Kidney tubule cell (primary cell): ENCODE measurements at regions not wholly inside any gene's neighbourhood (a gene's known extent, or its start where the extent isn't known, plus 50 kb on each side); places are given as distances from the start of the nearest gene placed in this dataset.
A peak's percentile ranks its signal among the peaks of the same experiment; 100 is the strongest.
"Not testable (repeated sequence)": the region's sequence is repeated elsewhere in the genome, so short reads cannot be mapped to it uniquely, and the experiment has no call there.

ENCODE experiments used
- DNase-seq: peaks from one replicate; pipeline ENCODE4 v3.0.0-alpha.2; 2018; ENCODE audit warnings: low spot score

DNA sequence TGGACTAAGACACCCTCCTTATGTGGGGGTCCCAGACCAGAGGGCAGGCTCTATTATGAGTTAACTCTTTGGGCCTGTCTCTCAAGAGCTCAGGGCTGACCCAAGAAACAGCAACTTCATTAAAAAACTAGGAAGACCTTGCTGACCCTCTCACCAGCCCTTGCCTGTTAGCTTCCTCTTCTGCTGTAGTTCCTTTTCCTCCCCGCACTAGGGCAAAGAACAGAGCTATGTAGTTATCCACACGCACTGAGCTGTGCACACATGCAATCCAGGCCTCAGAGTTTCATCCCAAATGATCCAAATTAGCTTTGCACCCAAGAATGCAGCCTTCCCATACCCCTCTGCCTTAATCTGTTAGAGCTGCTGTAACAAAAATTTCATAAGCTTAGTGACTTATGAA lies 539.6 kb upstream of the CADM1 start:
- DNase-seq = no peak

DNA sequence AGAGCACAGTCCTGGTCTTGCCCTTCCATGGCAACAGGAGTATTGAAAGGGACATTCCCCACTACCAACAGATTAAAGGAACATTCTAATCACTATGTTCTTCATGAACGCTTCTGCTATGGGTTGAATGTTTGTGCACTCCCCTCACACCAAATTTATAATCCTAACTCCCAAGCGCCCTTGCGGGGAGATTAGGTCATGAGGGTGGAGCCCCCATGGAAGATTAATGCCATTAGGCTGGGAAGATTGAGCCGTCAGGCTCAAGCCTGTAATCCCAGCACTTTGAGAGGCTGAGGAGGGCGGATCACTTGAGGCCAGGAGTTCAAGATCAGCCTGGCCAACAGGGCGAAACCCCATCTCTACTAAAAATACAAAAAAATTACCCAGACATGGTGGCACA lies 538.8 kb upstream of the CADM1 start:
- DNase-seq = not testable (repeated sequence)

DNA sequence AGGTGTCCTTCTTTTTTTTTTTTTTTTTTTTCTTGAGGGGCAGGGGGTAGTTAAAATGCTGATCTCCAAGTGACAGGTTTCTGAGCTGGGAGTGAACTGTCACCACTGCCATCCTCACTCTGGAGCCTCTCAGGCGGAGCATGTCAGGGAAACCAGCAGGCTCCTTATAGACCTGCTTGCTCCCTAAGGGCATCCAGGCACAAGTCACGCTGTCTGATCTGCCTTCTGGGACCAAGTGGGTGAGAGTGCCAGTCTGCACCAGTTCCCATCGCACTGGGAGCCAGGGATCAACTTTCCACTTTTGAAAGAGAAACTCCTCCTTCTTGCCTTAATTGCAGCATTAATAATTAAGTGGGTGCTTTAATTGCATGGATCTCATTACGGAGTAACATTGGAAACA lies 537.9 kb upstream of the CADM1 start:
- DNase-seq = no peak

DNA sequence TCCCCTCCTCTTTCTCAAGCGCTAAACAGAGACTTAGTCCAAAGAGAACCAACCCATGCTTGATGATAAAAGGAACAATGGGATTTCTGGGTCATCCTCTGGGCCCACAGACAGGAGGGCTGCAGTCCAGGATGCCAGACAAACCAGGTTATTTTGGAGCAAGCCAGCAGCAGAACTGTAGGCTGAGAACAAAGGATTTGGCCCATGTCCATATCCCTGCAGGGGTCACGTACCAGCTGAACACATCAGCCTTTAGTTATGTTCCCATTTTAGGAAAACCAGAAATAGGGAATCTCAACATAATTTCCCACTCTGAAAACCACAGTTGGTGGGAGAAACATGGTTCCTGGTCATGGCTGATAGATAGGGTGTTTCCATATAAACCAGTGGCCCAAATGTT lies 533.6 kb upstream of the CADM1 start:
- no peak for DNase-seq

DNA sequence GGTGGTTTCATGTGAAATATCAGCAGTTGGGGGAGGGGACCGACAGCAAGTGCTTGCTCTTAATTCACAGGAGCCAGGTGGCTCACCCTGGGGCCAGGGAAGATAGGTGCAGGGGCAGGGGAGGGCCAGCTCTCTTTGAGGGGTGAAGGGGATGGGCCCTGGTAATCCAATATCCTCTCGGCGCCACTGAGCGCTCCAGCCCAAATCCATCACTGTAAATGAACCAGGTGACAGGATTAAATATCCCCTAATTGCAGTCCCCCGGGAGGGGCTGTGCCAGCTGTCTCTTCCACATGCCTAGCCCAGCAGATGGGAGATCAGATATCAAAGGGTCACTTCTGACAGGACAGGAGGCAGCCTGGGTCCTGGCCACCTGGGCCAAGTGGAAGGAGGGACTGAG lies 531.8 kb upstream of the CADM1 start:
- no peak for DNase-seq

DNA sequence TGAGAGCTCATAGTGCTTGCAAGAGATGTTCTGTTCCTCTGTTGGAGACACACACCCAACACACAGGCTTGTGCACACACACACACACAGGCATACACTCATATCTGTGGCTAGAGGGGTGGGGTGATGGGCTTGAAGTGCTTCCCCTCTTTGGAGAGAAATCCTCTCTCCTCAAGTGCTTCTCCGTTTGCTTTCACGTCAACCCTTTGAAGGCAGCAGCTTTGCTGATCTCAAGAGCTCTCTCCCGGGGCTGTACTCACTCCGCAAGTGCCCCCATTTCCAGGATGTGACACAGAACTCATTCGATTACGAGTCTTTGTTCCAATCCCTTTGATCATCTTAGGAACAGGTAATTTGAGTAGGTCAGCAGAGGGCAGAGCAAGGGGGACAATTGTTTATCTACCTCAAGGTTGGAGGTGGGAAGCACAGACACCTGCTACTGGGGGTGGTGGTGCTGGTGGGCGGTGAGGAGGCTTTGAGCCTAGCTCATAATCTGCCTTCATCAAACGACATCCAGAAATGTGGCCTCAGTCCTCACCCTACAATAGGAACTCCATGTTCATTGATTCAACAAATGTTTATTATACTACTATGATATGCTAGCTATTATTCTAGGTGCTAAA lies 529.8 kb upstream of the CADM1 start:
- no peak for DNase-seq

DNA sequence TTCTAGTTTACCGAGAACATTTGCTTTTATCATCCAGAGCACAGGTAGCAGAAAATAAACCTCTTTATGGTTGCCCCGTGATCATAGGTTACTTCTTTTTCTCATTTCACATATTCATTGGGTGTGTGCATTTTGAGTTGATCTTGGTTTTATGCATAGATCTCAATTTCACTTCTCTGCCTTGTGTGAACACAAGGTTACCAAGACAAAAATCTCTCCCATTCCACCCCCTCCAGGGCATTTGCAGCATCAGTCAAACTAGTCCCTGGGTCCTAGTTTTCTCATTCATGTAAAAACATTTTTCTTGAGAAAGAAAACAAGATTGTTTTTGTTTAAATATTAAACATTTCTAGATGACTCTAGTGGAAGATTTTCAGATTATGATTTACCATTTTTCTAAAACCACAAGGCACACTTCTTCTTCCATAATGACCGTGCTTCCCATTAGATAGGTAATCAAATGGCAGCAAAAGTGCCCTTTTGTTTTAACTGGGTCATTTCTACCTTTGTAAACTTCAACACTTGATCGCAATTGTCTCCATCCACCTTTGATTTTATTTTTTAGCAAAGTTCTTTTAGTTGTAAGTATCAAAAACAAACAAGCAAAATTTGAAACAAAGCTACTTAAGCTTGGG lies 526.6 kb upstream of the CADM1 start:
- DNase-seq = no peak

DNA sequence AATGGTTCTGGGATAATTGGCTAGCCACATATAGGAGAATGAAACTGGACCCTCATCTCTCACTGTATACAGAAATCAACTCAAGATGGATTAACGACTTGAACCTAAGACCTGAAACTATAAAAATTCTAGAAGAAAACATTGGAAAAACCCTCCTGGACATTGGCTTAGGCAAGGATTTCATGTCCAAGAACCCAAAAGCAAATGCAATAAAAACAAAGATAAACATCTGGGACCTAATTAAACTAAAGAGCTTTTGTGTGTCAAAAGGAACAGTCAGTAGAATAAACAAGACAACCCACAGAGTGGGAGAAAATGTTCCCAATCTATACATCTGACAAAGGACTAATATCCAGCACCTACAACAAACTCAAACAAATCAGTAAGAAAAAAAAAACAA lies 524.3 kb upstream of the CADM1 start:
- not testable (repeated sequence) for DNase-seq

DNA sequence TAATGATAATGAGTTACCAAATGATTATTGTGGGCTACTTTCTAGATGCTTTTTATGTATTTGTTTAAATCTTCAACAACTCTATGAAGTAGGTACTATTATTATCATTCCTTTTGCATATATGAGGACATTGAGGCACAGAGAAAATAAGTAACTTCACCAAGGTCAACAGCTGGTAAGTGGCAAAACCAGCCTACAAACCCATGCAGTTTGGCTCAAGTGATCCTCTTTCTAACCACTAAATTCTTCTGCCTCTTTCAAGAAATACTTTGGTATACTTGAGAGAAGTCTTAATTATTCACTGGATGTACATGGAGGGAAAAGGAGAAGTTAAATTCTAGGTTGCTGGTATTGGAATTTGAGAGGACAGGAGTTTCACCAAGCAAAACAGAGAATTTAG lies 495.2 kb upstream of the CADM1 start:
- DNase-seq = no peak

DNA sequence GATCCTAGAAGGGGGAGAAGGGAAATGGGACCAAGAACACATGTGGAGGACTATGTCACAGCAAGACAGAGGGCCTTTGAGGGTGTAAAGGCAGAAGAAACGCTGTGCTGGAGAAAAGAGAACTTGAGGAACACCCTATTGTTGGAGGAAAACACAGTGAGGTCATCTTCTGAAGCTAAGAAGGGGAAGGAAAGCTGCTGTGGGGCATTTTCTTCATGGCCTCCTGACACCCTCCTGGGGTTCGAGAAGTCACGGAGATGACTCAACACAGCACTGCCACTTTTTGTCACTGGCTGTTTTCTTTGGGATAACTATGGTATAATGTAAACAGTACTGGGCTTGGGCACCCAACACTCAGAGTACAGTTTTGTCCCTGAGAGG lies 492.6 kb upstream of the CADM1 start:
- DNase-seq = no peak

DNA sequence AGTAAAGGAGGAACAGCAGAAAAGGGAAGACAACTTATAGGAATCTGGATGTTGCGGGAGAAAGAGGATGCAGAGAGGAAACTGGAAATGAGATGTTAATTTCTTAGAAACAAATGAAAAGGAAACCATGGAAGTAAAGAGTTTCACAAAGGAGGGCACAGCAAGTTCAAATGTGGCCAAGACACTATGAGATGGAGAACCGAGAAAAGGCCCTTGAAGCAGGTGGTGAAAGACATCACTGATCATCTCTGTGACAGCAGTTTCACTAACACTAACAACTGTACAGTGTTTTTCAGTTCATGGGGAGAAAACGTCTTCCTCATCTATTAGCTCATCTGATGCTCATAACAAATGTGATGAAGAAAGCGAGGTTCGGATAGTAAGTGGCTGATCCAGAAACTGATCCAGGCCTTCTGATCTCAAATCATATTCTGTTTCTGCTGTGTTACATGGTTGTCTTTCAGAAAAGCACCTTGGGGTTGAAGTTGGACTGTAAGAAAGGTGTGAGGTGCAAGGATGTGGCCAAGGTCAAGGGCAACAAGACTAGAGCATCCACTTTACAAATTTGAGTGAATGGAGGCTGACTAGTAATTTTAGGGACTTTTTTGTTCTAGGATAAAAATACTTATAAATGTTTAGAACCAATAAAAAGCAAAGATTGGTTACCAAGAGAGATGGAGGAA lies 492.1 kb upstream of the CADM1 start:
- DNase-seq = no peak

DNA sequence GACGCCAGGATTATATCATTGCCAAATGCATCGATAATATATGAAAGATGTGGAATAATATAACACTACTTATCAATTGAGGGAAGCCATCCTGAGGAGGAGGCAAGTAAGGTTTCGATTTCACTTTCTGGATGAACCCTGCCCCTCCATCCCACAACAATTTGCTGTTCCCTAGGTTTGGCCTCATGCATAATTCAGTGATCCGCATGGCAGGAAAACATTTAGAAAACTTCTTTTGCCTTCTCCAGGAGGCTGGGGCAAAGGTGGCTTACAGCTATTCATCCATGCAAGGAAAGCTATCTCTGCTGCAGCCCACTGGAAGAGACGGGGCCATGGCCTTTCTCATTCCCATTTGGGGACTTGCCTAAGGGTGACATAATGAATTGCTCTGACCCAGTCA lies 489.4 kb upstream of the CADM1 start:
- DNase-seq = peak; percentile 27

DNA sequence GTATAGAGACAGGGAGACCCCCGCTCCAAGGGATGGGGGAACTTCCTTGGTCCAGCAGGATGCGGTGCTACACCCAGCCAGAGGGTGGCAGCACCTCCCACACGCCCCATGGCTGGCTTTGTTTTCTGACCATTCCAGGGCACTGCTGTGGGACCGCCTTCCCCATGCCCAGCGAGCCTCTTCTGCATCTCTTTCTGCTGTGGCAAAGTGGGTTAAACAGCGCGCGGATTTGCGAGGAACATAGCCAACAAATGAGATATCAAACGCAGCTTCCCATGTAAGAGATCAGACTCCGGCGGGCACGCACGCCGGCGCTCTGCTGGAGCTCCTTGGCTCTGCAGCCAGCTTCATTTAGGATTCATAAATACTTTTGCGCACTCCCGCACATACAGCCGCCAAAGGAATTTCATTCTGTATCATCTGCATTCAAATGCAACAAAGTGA lies 485.8 kb upstream of the CADM1 start:
- no peak for DNase-seq

DNA sequence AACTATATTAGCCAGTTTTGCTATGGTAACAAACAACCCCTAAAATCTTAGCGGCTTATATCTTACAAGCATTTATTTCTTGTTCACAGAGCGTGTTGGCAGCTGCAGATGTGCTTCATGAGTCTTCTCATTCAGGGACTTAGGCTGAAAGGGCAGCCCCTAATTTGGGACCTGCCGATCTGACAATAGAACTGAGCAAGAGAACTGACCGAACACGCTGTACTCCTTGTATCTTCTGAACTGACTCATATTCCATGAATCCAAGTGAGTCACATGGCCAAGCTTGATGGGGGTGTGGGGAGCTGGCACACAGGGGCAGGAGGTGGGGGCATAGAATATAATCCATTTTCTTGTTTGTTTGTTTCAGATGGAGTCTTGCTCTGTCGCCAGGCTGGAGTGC lies 481.7 kb upstream of the CADM1 start:
- DNase-seq = peak; percentile 13

DNA sequence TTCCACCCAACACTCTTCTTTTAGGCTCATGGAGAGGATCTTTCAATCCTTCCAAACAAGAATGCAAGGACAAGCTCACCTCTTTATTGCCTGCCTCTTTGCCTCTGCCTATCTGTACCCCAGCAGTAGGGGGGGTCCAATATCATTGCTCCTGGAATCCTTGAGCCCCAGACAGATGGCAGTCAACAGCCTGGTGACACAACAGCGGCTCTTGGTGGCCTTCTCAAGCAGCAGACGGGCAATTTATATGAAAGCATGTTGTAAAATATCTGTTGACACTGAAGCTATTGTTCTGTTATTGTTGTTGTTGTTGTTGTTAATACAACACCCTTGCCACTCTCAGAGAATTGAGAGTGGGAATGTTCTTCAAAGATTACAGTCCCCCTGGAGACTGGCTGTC lies 480.0 kb upstream of the CADM1 start:
- no peak for DNase-seq

DNA sequence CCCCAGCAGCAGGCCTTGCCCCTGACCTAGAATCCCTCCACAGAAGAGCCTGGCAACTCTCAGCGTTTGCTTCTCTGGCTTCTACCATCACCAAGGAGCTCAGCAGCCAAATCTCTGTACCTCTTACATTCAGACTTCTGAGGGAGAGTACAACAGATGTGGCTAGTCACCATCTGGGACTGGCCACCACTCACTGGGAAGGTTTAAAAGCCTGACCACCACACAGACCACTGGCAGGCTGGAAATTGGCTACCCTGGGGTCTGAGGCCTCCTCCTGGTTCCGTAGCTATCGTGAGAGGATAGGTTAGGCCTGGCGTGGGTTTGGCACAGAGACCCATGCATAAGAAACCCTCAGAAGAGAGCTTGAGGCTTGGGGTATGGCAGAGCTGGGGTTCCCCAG lies 478.5 kb upstream of the CADM1 start:
- DNase-seq = no peak

DNA sequence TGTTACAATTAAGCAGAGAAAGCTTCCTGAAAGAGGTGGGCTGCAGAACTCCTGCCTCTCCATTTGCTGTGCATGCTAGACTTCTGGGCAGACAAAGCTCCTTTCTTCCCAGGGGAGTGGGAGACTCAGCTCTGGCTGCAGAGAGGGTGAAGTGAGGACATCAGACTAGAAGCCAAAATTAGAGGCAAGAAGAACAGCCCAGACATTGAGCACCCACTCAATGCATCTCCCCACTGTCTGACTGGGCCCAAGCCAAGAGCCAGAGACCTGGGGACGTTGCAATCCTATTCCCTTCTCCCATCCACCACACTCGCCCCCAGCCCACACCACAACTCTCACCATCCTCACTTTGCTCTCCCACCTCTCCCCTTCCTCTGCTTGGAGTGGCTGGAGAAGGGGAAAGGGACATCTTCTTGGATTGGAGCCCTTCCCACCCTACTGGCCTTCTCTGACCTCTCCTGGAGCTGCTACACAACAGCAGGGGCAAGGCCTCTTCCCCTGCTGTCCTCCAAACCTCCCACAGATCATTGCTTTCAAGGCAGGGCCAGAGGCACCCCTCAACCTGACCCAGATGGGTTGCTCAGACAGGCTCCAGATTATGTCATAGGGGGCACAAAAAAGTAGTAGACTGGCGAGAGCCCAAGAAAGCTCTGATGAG lies 477.7 kb upstream of the CADM1 start:
- DNase-seq = no peak

DNA sequence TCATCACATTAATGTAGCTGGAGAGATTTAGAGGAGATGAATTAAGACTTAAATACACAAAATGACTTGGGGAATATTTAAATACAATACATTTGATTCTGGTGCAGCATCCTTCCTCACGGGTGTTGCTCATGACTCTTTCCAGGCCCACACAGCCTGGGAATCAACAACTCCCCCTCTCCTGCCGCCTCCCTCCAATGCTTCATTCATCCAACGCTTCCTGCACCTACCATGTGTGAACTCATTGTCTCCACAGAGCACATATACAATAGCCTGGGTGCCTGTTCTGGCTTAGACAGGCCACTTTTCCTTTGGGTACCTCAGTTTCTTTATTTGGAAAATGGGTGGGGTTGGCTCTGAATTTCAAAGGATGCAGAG lies 476.9 kb upstream of the CADM1 start:
- no peak for DNase-seq

DNA sequence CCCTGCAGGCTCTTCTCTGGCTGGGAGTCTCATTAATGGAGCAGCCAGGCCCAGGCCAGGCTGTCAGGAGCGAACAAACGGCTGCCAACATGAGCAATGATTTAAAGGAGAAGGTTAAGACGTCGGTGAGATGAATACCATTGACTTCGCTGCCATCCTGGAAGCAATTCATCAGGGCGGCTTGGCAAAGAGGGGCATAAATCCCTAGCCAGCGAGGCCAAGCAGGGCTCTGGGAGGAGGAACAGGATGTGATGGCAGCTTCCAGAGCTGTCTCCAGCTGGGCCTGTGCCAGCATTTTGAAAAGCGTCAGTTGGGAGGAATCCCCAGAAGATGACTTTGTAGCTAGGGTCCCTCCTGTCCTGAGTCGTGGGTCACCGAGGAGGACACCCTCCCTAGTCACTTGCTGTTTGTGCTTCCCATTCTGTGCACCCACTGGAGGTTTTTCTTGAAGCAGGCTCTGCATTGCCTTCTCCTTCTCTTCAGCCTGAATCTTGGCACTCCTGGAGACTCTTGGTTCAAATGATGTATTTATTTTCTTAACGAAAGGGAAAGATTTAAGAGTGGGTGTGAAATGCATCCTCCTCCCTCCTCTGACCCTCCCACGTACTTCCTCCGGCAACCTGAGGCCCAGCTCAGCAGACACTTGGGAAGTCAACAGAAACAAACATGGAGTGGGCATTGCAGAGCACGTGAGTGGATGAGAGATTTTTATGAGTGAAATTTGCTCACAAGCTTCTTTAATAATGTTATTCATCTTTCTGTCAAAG lies 476.3 kb upstream of the CADM1 start:
- DNase-seq = no peak

DNA sequence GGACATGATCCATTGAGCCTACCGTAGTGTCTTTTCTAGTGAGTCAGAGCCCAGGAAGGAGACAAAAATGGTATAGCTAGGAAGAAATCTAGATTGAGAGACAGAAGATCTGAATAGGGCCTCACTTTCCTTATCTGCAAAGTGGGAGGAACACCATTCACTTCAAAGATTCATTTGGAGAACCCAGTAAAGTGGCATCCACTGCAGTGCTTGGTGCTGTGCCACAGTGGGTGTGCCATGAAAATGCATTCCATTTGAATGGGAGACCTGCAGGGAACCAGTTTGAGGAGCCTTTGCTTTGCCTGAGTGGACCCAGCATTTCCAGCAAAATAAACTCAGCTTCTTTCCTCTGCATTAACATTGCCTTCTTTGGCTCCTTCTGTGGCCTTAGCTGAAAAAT lies 470.5 kb upstream of the CADM1 start:
- peak; percentile 8 for DNase-seq

DNA sequence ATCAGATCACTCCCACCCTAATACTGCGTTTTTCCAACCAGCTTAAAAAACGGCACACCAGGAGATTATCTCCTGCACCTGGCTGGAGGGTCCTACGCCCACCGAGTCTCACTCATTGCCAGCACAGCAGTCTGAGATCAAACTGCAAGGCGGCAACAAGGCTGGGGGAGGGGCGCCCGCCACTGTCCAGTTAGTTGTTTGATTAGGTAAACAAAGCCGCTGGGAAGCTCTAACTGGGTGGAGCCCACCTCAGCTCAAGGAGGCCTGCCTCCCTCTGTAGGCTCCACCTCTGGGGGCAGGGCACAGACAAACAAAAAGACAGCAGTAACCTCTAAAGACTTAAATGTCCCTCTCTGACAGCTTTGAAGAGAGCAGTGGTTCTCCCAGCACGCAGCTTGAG lies 463.0 kb upstream of the CADM1 start:
- DNase-seq = not testable (repeated sequence)

DNA sequence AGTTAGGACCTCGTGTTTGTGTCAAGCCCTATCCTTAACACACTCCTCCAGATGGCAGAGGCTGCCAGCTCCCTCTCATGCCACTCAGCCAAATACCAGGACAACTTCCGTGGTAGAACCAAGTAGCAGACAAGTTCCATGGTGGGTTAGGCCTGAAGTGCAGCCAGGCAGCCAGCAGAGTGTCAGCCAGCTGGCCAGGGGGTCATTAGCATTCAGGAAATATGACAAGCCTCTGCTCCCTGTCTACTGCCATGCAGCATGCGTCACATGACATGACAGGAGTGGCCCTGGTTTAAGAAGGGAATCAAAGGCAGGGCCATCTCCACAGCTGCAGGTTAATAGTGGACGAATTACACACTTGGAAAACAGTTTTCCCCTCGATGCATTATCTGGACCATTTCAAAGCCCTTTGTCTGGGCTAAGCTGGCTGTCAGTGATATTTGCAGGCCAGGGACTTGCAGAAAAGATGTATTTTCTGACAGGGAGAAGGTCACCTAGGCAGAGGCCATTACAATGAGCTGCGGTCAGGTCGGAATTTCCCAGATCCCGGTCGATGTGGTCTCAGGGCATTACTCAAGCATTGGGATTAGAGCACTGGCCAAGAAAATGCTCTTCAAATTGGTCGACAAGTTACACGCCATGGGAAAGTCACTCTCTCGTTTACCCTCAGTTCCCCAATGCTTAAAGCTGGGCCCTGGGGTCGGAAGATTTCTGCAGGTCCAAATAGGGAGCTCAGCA lies 461.7 kb upstream of the CADM1 start:
- peak; percentile 83 for DNase-seq
